Panc1 (cell line): ENCODE measurements at regions not wholly inside any gene's neighbourhood (a gene's known extent, or its start where the extent isn't known, plus 50 kb on each side); places are given as distances from the start of the nearest gene placed in this dataset.

Experiments
- ATAC-seq: fragments of 200-7000 bp; cut with Tn5 transposase; 2 replicates; pipeline ENCODE4 v1.9.1; 2020; ENCODE audit warnings: mild to moderate bottlenecking, moderate library complexity
- BruUV-seq: library from RNA; stranded (reverse); fragments of 400-500 nt; replicated peaks from 2 replicates; lab custom pipeline; 2021; lab: Mats Ljungman, UMichigan
- CTCF ChIA-PET: fragments of 300-600 bp; sonication (Branson Sonifier 250); formaldehyde crosslinking; loops from one replicate; lab custom pipeline; 2022; ENCODE audit warnings: antibody characterized with exemption; lab: Charles Lee
- POLR2A ChIA-PET: fragments of 300-600 bp; sonication (Branson Sonifier 250); formaldehyde crosslinking; loops from one replicate; lab custom pipeline; 2022; ENCODE audit warnings: antibody characterized with exemption; lab: Charles Lee
- DNase-seq: peaks from one replicate; pipeline ENCODE4 v3.0.0-alpha.2; 2010; ENCODE audit warnings: low read depth, low spot score
- H3K27ac ChIP-seq: 2 replicates; pipeline ENCODE4 v1.5.1; 2011; ENCODE audit warnings: mild to moderate bottlenecking, low read length, inconsistent platforms
- H3K27me3 ChIP-seq: fragments of 200-500 bp; sonication (Bioruptor generic); 2 replicates; pipeline ENCODE4 v1.6.0; 2014; ENCODE audit warnings: low read length, inconsistent platforms; ENCODE audit not compliant: control insufficient read depth, insufficient read depth
- H3K36me3 ChIP-seq: fragments of 200-500 bp; sonication (Bioruptor generic); 2 replicates; pipeline ENCODE4 v1.5.1; 2014; ENCODE audit warnings: inconsistent platforms, mild to moderate bottlenecking, low read length, moderate library complexity; ENCODE audit not compliant: control insufficient read depth, insufficient read depth
- H3K4me1 ChIP-seq: 2 replicates; pipeline ENCODE4 v1.5.1; 2011; ENCODE audit warnings: inconsistent platforms, mild to moderate bottlenecking, low read length, moderate library complexity; ENCODE audit not compliant: control insufficient read depth, insufficient read depth
- H3K4me3 ChIP-seq, 2 experiments: 2 replicates each; pipeline ENCODE4 v1.5.1; 2011 to 2012; ENCODE audit warnings: low read depth in 2 of 2, low read length in 2 of 2, mild to moderate bottlenecking in 2 of 2, inconsistent platforms in 1 of 2, moderate library complexity in 1 of 2
- H3K9me3 ChIP-seq: fragments of 200-500 bp; sonication (Bioruptor generic); 2 replicates; pipeline ENCODE4 v1.5.1; 2014; ENCODE audit warnings: low read depth, mild to moderate bottlenecking, inconsistent platforms, low read length, moderate library complexity; ENCODE audit not compliant: control insufficient read depth, insufficient read depth
- POLR2AphosphoS5 ChIP-seq: IDR thresholded peaks from 2 replicates; pipeline ENCODE4 v1.6.1; 2012; ENCODE audit warnings: mild to moderate bottlenecking, low read depth, low read length, moderate library complexity
- SIN3A ChIP-seq: IDR thresholded peaks from 2 replicates; pipeline ENCODE4 v1.6.1; 2012; ENCODE audit warnings: low read depth, mild to moderate bottlenecking, low read length, moderate library complexity, borderline replicate concordance; ENCODE audit not compliant: insufficient read depth
- TCF7L2 ChIP-seq: IDR thresholded peaks from 2 replicates; pipeline ENCODE4 v1.6.1; 2011; ENCODE audit warnings: mild to moderate bottlenecking, low read depth, low read length, inconsistent platforms
- in situ Hi-C: cut with HindIII; loops from 2 replicates; pipeline ENCODE4 v1.10.0; 2016; ENCODE audit warnings: low sequenced_read_pairs, low pct_unique_long_range_greater_than_20kb
- intact Hi-C: fragments of 100-400 bp; cut with micrococcal nuclease; formaldehyde crosslinking; loops from one replicate; pipeline ENCODE4 v1.10.0; 2022; ENCODE audit not compliant: unreplicated experiment
- TF ChIP-seq, protein P1 (sequence below): fragments of 450-650 bp; IDR thresholded peaks from 2 replicates; pipeline ENCODE4 v1.5.1; 2017; ENCODE audit warnings: mild to moderate bottlenecking
- TF ChIP-seq, protein P2 (sequence below), 2 experiments: IDR thresholded peaks; 2 replicates each; pipeline ENCODE4 v1.6.1; 2011 to 2012; ENCODE audit warnings: low read depth in 2 of 2, control low read depth in 1 of 2, low read length in 1 of 2, mild to moderate bottlenecking in 1 of 2, moderate library complexity in 1 of 2; ENCODE audit not compliant: insufficient read depth in 1 of 2

DNA sequence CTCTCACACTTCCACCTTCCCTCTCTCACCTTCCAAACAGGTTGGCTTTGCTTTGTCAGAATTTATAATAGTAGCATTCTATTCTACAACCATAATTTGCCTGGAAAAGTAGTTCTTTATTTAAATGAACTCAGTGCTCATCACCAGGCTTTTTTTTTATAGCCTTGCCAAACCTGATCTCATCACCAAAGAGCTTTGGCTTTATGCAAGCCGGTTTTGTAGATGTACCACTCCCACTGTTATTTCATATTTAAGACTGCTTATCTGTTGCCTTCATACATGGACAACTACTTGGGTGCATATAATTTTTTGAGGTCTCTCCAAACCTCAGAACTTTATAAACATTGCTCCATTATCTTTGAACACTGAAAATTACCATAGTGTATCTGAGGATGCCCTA lies 246.1 kb upstream of the PPP2R3A start:
- POLR2A ChIA-PET: no interaction called here
- Histone ChIP-seq H3K27me3 (no peaks in the 10 kb centered on the region), H3K27ac (no peak overlapping the region), H3K9me3 (no peaks in the 10 kb centered on the region; the same call in 1 of the 2 replicates), H3K36me3 (no peaks in the 10 kb centered on the region), H3K4me1 (no peaks in the 10 kb centered on the region), H3K4me3 (no peak overlapping the region)
- TF ChIP-seq, protein P1, sequence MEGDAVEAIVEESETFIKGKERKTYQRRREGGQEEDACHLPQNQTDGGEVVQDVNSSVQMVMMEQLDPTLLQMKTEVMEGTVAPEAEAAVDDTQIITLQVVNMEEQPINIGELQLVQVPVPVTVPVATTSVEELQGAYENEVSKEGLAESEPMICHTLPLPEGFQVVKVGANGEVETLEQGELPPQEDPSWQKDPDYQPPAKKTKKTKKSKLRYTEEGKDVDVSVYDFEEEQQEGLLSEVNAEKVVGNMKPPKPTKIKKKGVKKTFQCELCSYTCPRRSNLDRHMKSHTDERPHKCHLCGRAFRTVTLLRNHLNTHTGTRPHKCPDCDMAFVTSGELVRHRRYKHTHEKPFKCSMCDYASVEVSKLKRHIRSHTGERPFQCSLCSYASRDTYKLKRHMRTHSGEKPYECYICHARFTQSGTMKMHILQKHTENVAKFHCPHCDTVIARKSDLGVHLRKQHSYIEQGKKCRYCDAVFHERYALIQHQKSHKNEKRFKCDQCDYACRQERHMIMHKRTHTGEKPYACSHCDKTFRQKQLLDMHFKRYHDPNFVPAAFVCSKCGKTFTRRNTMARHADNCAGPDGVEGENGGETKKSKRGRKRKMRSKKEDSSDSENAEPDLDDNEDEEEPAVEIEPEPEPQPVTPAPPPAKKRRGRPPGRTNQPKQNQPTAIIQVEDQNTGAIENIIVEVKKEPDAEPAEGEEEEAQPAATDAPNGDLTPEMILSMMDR: no peak
- no peak for TF ChIP-seq TCF7L2
- TF ChIP-seq SIN3A: no peak
- TF ChIP-seq POLR2AphosphoS5: no peak
- TF ChIP-seq, protein P2, sequence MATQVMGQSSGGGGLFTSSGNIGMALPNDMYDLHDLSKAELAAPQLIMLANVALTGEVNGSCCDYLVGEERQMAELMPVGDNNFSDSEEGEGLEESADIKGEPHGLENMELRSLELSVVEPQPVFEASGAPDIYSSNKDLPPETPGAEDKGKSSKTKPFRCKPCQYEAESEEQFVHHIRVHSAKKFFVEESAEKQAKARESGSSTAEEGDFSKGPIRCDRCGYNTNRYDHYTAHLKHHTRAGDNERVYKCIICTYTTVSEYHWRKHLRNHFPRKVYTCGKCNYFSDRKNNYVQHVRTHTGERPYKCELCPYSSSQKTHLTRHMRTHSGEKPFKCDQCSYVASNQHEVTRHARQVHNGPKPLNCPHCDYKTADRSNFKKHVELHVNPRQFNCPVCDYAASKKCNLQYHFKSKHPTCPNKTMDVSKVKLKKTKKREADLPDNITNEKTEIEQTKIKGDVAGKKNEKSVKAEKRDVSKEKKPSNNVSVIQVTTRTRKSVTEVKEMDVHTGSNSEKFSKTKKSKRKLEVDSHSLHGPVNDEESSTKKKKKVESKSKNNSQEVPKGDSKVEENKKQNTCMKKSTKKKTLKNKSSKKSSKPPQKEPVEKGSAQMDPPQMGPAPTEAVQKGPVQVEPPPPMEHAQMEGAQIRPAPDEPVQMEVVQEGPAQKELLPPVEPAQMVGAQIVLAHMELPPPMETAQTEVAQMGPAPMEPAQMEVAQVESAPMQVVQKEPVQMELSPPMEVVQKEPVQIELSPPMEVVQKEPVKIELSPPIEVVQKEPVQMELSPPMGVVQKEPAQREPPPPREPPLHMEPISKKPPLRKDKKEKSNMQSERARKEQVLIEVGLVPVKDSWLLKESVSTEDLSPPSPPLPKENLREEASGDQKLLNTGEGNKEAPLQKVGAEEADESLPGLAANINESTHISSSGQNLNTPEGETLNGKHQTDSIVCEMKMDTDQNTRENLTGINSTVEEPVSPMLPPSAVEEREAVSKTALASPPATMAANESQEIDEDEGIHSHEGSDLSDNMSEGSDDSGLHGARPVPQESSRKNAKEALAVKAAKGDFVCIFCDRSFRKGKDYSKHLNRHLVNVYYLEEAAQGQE (IDR thresholded peaks at IDR 0.05; ENCODE audit: insufficient read depth in 1 of 2, low read depth in 2 of 2, low read length in 1 of 2): no peak
- no peak for ATAC-seq
- in situ Hi-C loops: no loop called here
- CTCF ChIA-PET: no interaction called here
- intact Hi-C loops: no loop called here
- no TSS peak for BruUV-seq
- DNase-seq: no peak

DNA sequence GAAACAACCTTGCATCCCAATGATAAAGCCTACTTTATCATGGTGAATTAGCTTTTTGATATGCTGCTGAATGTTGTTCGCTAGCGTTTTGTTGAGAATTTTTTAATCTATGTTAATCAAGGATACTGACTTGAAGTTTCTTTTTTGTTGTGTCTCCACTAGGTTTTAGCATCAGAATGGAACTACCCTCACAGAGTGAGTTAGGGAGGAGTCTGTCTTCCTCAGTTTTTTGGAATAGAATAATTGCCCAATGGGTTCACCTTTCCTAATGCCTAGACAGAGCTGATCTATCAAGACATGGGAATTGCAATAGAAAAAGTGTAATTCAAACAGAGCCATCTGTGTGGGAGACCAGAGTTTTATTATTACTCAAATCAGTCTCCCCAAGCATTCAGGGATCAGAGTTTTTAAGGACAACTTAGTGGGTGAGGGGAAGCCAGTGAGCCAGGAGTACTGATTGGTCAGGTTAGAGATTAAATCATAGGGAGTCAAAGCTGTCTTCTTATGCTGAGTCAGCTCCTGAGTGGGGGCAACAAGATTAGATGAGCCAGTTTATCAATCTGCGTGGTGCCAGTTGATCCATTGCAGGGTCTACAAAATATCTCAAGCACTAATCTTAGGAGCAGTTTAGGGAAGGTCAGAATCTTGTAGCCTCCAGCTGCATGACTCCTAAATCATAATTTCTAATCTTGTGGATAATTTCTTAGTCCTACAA lies 237.4 kb upstream of the PPP2R3A start:
- DNase-seq (no peak), ATAC-seq (no peak)
- Histone ChIP-seq H3K36me3 (no peaks in the 10 kb centered on the region), H3K4me3 (no peak overlapping the region), H3K4me1 (no peaks in the 10 kb centered on the region), H3K9me3 (no peaks in the 10 kb centered on the region), H3K27me3 (no peaks in the 10 kb centered on the region), H3K27ac (no peak overlapping the region)
- ChIA-PET CTCF (no interaction called here), POLR2A (no interaction called here)
- BruUV-seq: no TSS peak
- TF ChIP-seq, protein P2 (IDR thresholded peaks at IDR 0.05; ENCODE audit: insufficient read depth in 1 of 2, low read depth in 2 of 2, low read length in 1 of 2): no peak
- TF ChIP-seq TCF7L2 (no peak), SIN3A (no peak), POLR2AphosphoS5 (no peak)
- TF ChIP-seq, protein P1: no peak
- in situ Hi-C loops (no loop called here), intact Hi-C loops (no loop called here)
